RWPE2 (cell line): ENCODE measurements at regions not wholly inside any gene's neighbourhood (a gene's known extent, or its start where the extent isn't known, plus 50 kb on each side); places are given as distances from the start of the nearest gene placed in this dataset.

Experiments
- ATAC-seq: fragments of 200-7000 bp; cut with Tn5 transposase; 3 replicates; pipeline ENCODE4 v1.9.1; 2021; ENCODE audit warnings: low read depth
- DNase-seq: peaks from one replicate; pipeline ENCODE4 v3.0.0-alpha.2; 2020; ENCODE audit warnings: low spot score
- H3K27ac ChIP-seq: fragments of 450-650 bp; 2 replicates; pipeline ENCODE4 v1.5.1; 2017; ENCODE audit warnings: mild to moderate bottlenecking; ENCODE audit not compliant: poor library complexity, severe bottlenecking
- H3K27me3 ChIP-seq: fragments of 250-450 bp; sonication (Bioruptor Pico); 2 replicates; pipeline ENCODE4 v1.5.1; 2021; ENCODE audit warnings: mild to moderate bottlenecking, moderate library complexity; ENCODE audit not compliant: insufficient read depth, poor library complexity, severe bottlenecking
- H3K36me3 ChIP-seq: fragments of 250-450 bp; sonication (Bioruptor Pico); 2 replicates; pipeline ENCODE4 v1.5.1; 2020; ENCODE audit warnings: low read depth, mild to moderate bottlenecking, moderate library complexity
- H3K4me1 ChIP-seq: fragments of 250-450 bp; sonication (Bioruptor Pico); 2 replicates; pipeline ENCODE4 v1.5.1; 2021; ENCODE audit warnings: mild to moderate bottlenecking, moderate library complexity; ENCODE audit not compliant: insufficient read depth, poor library complexity, severe bottlenecking
- H3K4me3 ChIP-seq: fragments of 250-450 bp; sonication (Bioruptor Pico); 2 replicates; pipeline ENCODE4 v1.5.1; 2021; ENCODE audit warnings: mild to moderate bottlenecking, moderate library complexity; ENCODE audit not compliant: severe bottlenecking
- H3K9me3 ChIP-seq: fragments of 250-450 bp; sonication (Bioruptor Pico); 2 replicates; pipeline ENCODE4 v1.5.1; 2021; ENCODE audit warnings: mild to moderate bottlenecking, moderate library complexity; ENCODE audit not compliant: severe bottlenecking
- CTCF ChIP-seq: fragments of 450-650 bp; IDR thresholded peaks from one replicate; pipeline ENCODE4 v1.5.1; 2017; ENCODE audit warnings: mild to moderate bottlenecking, moderate library complexity; ENCODE audit not compliant: poor library complexity, severe bottlenecking

GRCh38 chr16:62391134-62391533 lies 354.9 kb upstream of the CDH8 start:
- Histone ChIP-seq H3K27me3 (no peaks in the 10 kb centered on the region), H3K9me3 (no peaks in the 10 kb centered on the region), H3K27ac (no peak overlapping the region), H3K4me1 (no peaks in the 10 kb centered on the region), H3K4me3 (no peak overlapping the region), H3K36me3 (no peaks in the 10 kb centered on the region)
- no peak for ATAC-seq
- no peak for TF ChIP-seq CTCF
- no peak for DNase-seq

GRCh38 chr16:62390214-62390613 lies 354.0 kb upstream of the CDH8 start:
- Histone ChIP-seq H3K9me3 (no peaks in the 10 kb centered on the region), H3K27me3 (no peaks in the 10 kb centered on the region), H3K27ac (no peak overlapping the region), H3K4me1 (no peaks in the 10 kb centered on the region), H3K4me3 (no peak overlapping the region), H3K36me3 (no peaks in the 10 kb centered on the region)
- DNase-seq (no peak), ATAC-seq (no peak)
- TF ChIP-seq CTCF = no peak

- H3K9me3 ChIP-seq = no peaks in the 10 kb centered on the region
- H3K27me3 ChIP-seq = peaks cover 4% of the 10 kb centered on the region
- no peaks in the 10 kb centered on the region for H3K4me1 ChIP-seq
- H3K36me3 ChIP-seq = no peaks in the 10 kb centered on the region
- no peak overlapping the region for H3K4me3 ChIP-seq
- ATAC-seq (no peak), DNase-seq (no peak)
- H3K27ac ChIP-seq = no peak overlapping the region
- TF ChIP-seq CTCF = no peak
Observed at GRCh38 chr16:62386411-62386810, 350.2 kb upstream of the CDH8 start.

- Histone ChIP-seq H3K9me3 (no peaks in the 10 kb centered on the region), H3K27ac (no peak overlapping the region), H3K4me1 (no peaks in the 10 kb centered on the region), H3K27me3 (peaks cover 6% of the 10 kb centered on the region), H3K36me3 (no peaks in the 10 kb centered on the region), H3K4me3 (no peak overlapping the region)
- DNase-seq (no peak), ATAC-seq (no peak)
- TF ChIP-seq CTCF = no peak
Observed at GRCh38 chr16:62383941-62384340, 347.7 kb upstream of the CDH8 start.

GRCh38 chr16:62370445-62370844 lies 334.2 kb upstream of the CDH8 start:
- DNase-seq = no peak
- Histone ChIP-seq H3K27ac (no peak overlapping the region), H3K36me3 (no peaks in the 10 kb centered on the region), H3K27me3 (no peaks in the 10 kb centered on the region), H3K4me3 (no peak overlapping the region), H3K9me3 (no peaks in the 10 kb centered on the region), H3K4me1 (no peaks in the 10 kb centered on the region)
- TF ChIP-seq CTCF = no peak
- no peak for ATAC-seq
